Lower leg skin (tissue), 4 donors: ENCODE measurements at regions not wholly inside any gene's neighbourhood (a gene's known extent, or its start where the extent isn't known, plus 50 kb on each side); places are given as distances from the start of the nearest gene placed in this dataset.
"Not testable (repeated sequence)": the region's sequence is repeated elsewhere in the genome, so short reads cannot be mapped to it uniquely, and the experiment has no call there.

Experiments used
- DNase-seq, 2 donors: peaks; one replicate each; pipeline ENCODE4 v3.0.0-alpha.2; 2019; ENCODE audit warnings: low spot score in 2 of 2
- H3K4me3 ChIP-seq: fragments of 200-600 bp; sonication (generic); 2 replicates; pipeline ENCODE4 v1.5.1; 2017; ENCODE audit warnings: mild to moderate bottlenecking, low read depth; ENCODE audit not compliant: poor library complexity, severe bottlenecking
- POLR2A ChIP-seq, 2 donors: fragments of 450-650 bp; IDR thresholded peaks; one replicate each; pipeline ENCODE4 v1.6.1; 2016 to 2017; ENCODE audit warnings: antibody characterized with exemption in 2 of 2, mild to moderate bottlenecking in 1 of 2, moderate library complexity in 1 of 2
- WGBS, 2 donors: methylation state at CpG; one replicate each; pipeline ENCODE4 v1.1.5; 2018; 5-methylcytosine and 5-hydroxymethylcytosine counted together
- intact Hi-C: fragments of 100-400 bp; cut with DNase I; formaldehyde crosslinking; loops from one replicate; pipeline ENCODE4 v1.15.0; 2023; ENCODE audit warnings: low total_unique reads
- TF ChIP-seq, protein P1 (sequence below), 3 donors: fragments of 450-650 bp; IDR thresholded peaks; one replicate each; pipeline ENCODE4 v1.5.1; 2016; ENCODE audit warnings: antibody characterized with exemption in 3 of 3, mild to moderate bottlenecking in 3 of 3, moderate library complexity in 2 of 3

DNA sequence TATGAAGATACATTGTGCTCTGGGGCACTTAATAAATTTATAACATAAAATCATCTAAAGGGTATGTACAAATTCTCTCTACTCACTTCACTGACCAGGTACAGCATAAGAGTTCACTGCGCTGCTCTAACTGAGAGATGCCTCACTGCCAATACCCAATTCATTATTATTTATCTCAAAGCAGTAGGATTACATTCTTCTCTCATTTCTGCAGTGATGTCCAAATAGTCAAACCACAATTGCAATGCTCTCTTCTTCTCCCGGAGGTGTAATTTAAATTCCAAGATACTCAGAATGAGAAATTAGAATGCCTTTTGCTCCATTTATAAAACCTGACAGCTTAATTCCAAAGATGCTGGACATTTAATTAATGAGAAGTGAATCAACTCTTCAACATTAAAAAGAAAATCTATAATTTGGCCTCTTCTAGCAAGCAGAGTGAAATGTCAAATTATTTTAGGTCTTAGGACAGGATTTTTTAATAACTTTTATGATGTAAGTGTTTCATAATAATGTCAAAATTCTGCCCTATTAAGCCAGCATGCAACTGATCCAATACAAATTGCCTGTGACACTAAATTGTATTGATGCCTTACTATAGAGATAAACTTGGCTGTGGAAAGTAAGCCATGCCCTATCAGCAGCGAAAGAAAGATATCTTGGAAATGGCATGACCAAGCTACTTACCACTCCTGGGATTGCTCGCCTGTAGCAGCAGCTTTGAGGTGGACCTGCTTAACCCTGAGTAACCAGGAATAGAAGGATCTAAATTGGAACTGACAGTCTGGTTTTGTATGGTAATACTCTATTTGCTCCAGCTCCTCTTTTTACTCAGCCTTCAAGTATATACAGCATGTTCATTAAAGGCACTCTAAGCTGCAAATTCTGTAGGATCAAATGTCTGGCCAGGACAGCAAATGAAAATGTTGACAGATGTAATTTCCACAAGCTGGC, 374.2 kb upstream of the TYRP1 start:
- H3K4me3 ChIP-seq: no peak overlapping the region
- 71 to 82% methylated on average over 4 of the region's 4 CpGs for WGBS, 2 donors
- no peak for DNase-seq
- TF ChIP-seq, protein P1, sequence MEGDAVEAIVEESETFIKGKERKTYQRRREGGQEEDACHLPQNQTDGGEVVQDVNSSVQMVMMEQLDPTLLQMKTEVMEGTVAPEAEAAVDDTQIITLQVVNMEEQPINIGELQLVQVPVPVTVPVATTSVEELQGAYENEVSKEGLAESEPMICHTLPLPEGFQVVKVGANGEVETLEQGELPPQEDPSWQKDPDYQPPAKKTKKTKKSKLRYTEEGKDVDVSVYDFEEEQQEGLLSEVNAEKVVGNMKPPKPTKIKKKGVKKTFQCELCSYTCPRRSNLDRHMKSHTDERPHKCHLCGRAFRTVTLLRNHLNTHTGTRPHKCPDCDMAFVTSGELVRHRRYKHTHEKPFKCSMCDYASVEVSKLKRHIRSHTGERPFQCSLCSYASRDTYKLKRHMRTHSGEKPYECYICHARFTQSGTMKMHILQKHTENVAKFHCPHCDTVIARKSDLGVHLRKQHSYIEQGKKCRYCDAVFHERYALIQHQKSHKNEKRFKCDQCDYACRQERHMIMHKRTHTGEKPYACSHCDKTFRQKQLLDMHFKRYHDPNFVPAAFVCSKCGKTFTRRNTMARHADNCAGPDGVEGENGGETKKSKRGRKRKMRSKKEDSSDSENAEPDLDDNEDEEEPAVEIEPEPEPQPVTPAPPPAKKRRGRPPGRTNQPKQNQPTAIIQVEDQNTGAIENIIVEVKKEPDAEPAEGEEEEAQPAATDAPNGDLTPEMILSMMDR (IDR thresholded peaks at IDR 0.05): no peak
- TF ChIP-seq POLR2A (IDR thresholded peaks at IDR 0.05): no peak
- intact Hi-C loops: no loop called here

DNA sequence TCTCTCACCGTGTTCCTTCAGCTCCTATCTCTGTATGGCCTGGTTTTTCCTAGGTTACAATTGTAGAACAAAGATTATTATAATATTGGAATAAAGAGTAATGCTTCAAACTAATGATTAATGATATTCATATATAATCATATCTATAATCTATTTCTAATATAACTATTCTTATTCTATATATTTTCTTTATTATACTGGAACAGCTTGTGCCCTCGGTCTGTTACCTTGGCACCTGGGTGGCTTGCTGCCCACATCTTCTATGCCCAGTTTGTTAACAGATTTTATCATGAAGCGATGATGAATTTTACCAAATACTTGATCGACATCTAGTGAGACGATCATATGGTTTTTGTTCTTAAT, 363.6 kb upstream of the TYRP1 start:
- intact Hi-C loops: no loop called here
- no peak for DNase-seq
- H3K4me3 ChIP-seq: no peak overlapping the region
- WGBS, 2 donors: 64 to 66% methylated on average over 5 of the region's 5 CpGs
- TF ChIP-seq POLR2A (IDR thresholded peaks at IDR 0.05): no peak
- TF ChIP-seq, protein P1 (IDR thresholded peaks at IDR 0.05): no peak

DNA sequence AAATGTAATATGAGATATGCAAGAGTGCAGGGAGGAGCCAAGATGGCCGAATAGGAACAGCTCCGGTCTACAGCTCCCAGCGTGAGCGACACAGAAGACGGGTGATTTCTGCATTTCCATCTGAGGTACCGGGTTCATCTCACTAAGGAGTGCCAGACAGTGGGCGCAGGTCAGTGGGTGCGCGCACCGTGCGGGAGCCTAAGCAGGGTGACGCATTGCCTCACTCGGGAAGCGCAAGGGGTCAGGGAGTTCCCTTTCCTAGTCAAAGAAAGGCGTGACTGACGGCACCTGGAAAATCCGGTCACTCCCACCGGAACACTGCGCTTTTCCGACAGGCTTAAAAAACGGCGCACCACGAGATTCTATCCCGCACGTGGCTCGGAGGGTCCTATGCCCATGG, 359.2 kb upstream of the TYRP1 start:
- intact Hi-C loops: not testable (repeated sequence)

DNA sequence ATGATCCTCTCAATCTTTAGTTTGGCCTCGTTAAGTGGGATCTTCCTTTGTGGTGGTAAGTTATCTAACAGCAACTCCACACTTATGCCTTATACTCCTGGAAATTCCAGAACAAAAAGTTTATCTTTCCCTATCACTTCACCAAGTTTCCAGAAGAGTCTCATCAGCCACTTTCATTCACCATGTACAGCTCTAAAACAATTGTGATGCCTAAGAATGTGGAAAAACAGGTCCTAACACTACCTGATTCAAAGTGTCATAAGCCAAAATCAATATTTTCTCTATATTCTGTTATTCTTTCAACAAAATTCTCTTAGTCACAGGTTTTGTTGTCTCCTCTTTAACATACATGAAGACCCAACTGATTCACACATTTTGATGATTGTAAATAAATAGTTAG, 342.4 kb upstream of the TYRP1 start:
- no peak for DNase-seq
- TF ChIP-seq, protein P1 (IDR thresholded peaks at IDR 0.05): no peak
- no peak for TF ChIP-seq POLR2A (IDR thresholded peaks at IDR 0.05)
- intact Hi-C loops: no loop called here
- H3K4me3 ChIP-seq: no peak overlapping the region
- WGBS, 2 donors: 48 to 79% methylated on average over 1 of the region's 1 CpG

More for the DNA sequence above, 359.2 kb upstream of the TYRP1 start:
- 75 to 91% methylated on average over 26 of the region's 26 CpGs for WGBS, 2 donors
- DNase-seq, H3K4me3 ChIP-seq: not testable (repeated sequence)

DNA sequence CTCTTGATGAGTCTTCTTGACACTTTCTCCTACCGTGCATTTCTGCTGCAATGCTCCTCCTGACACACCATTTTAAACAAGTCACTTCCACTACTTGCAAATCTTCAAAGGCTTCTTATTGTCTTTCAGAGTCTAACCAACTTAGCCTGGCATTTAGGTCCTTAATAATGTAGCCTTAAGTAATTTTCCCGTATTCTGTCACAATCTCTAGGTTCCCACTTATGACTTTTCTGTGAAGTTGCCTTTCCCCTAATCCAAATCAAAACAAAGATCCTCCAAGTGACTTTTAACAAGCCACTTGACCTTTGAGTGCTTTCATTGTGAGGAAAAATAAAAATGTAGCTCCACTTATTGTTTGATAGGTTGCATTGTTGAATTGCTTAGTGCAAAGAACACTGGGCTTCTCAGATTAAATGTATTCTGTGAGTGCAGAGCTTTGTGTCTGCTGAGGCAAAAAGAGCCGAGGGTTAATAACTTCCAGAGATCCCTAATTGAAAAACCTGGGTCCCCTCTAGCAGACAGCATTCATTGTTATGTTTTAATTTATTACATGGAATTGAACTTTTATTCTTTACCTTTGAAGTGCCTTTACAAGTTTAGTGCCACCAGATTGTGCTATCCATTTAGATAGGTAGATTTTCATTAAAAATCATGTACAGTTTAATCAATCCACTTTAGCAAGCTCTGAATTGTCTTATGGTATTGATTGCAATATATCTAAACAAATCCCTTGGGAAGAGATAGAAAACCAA, 341.7 kb upstream of the TYRP1 start:
- 55 to 69% methylated on average over 3 of the region's 3 CpGs for WGBS, 2 donors
- intact Hi-C loops: no loop called here
- no peak overlapping the region for H3K4me3 ChIP-seq
- DNase-seq: no peak
- TF ChIP-seq POLR2A (IDR thresholded peaks at IDR 0.05): no peak
- TF ChIP-seq, protein P1 (IDR thresholded peaks at IDR 0.05): no peak

DNA sequence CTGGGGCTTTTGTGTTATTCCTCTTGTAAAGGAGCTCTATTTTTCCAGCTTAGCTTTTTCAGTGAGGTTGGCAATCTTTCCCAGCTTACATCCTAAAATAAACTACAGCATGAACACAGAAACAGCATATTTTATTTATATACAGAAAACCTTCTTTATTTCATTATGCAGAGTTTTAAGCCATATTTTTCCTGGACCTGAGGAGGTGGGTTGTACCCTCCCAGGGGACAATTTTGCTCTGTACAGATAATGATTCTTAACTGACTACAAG, 341.2 kb upstream of the TYRP1 start:
- TF ChIP-seq, protein P1 (IDR thresholded peaks at IDR 0.05): no peak
- no peak for TF ChIP-seq POLR2A (IDR thresholded peaks at IDR 0.05)
- H3K4me3 ChIP-seq: no peak overlapping the region
- DNase-seq: no peak
- intact Hi-C loops: no loop called here
